HFF-Myc (cell line): ENCODE measurements at regions not wholly inside any gene's neighbourhood (a gene's known extent, or its start where the extent isn't known, plus 50 kb on each side); places are given as distances from the start of the nearest gene placed in this dataset.

Experiments used
- DNase-seq: peaks from one replicate; pipeline ENCODE4 v3.0.0-alpha.2; 2011; ENCODE audit warnings: low read depth; ENCODE audit errors: extremely low read depth
- H3K4me3 ChIP-seq: replicated peaks from 2 replicates; pipeline ENCODE4 v1.5.1; 2011; ENCODE audit warnings: low read depth, mild to moderate bottlenecking, control low read depth, low read length
- CTCF ChIP-seq: IDR thresholded peaks from 2 replicates; pipeline ENCODE4 v1.5.1; 2012; ENCODE audit warnings: mild to moderate bottlenecking, low read depth, low read length, control low read depth; ENCODE audit errors: missing control alignments

- no peak overlapping the region for H3K4me3 ChIP-seq
- TF ChIP-seq CTCF = no peak
- no peak for DNase-seq
Measured at GRCh38 chr5:117435203-117435602, 860.6 kb upstream of the SEMA6A start.

DNA sequence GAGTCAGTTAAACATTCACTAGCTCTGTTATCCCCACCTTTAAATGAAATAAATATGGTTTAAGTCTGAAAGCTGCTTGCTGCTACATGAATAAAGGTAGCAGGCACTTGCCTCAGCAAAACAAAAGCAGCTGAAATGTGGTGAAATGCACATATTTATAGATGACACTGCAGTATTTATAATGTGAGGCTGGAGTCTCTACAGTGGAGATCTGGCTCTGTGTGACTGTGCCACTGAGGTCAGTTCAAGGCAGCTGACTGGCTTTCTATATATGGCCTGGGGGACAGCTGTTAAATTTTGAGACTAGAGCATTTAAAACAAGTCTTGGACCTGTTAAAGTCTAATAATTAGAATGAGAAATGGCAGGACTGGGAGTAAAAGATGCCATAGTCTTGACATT, 859.6 kb upstream of the SEMA6A start:
- no peak for DNase-seq
- no peak overlapping the region for H3K4me3 ChIP-seq
- no peak for TF ChIP-seq CTCF

DNA sequence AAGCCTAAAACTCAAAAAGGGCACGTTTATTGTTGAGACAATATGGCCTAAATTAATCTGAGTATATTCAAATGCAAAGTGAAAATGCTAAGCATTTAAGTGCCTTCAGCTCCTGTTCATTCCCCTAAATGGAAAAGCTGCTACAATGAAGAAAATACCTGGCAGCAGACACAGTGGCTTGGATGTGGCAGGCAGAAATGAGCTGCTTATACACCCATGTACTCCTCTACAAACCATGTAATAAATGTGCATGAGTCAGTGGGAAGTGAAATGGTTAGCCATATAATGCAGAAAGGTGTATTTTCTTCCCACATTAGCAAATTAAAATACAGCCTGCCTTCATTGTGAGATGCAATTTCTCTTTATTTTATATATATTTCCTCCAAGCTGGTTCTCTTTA, 859.2 kb upstream of the SEMA6A start:
- no peak overlapping the region for H3K4me3 ChIP-seq
- DNase-seq = no peak
- no peak for TF ChIP-seq CTCF

- DNase-seq = no peak
- no peak overlapping the region for H3K4me3 ChIP-seq
- TF ChIP-seq CTCF = no peak
Measured at GRCh38 chr5:117431091-117431490, 856.5 kb upstream of the SEMA6A start.

- DNase-seq = no peak
- no peak for TF ChIP-seq CTCF
- no peak overlapping the region for H3K4me3 ChIP-seq
Measured at GRCh38 chr5:117425163-117425562, 850.5 kb upstream of the SEMA6A start.

DNA sequence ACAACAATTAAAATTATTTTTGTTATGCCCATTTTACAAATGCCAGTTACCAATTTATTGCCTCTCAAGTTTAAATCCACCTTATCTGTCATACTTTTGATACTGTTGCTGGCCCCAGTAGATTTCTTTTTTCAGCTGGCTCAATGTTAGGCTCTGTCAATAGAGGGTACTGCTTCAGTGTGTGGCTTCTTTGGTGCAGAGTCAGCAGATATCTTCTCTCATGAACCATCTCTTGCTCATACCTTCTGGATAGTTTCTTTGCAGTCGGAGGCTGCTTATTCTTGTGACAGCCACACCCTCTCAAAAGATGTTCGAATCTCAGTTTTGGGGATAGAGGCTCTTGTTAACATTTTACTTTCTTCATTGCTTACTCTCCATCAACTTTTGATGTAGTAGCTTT, 849.9 kb upstream of the SEMA6A start:
- DNase-seq = no peak
- no peak for TF ChIP-seq CTCF

DNA sequence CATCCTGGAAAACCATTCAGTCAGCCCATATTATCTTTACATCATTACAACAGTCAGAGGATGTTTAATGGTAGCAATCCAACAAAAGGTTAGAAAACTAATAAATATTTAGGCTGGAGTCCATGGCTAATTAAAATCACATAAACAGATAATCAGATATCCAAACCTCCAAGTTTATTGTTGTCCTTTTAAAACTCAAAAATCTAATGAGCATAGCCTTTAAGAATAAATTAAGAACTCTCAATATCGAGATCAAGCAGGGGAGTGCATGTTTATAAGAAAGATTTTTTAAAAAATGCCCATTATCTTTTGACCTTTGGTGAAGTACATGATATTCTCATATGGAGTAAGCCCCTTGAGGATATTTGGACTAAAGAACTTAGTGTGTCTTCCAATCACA, 842.9 kb upstream of the SEMA6A start:
- no peak for DNase-seq
- H3K4me3 ChIP-seq = no peak overlapping the region
- TF ChIP-seq CTCF = no peak

More for the DNA sequence above, 849.9 kb upstream of the SEMA6A start:
- no peak overlapping the region for H3K4me3 ChIP-seq
